ENCODE measurements at regions not wholly inside any gene's neighbourhood (a gene's known extent, or its start where the extent isn't known, plus 50 kb on each side); places are given as distances from the start of the nearest gene placed in this dataset.

GRCh38 chr5:163586531-163586956 is 81.1 kb downstream of the MAT2B start:
- no peak for DNase-seq
- Histone ChIP-seq H3K79me2 (ENCODE audit: control insufficient read depth, insufficient read depth, low read length, poor library complexity) (no peaks in the 10 kb centered on the region), H3K27ac (ENCODE audit: low read depth, low read length) (no peak overlapping the region), H3K9ac (ENCODE audit: low read length) (no peak overlapping the region), H3K27me3 (ENCODE audit: insufficient read depth, low read length) (no peaks in the 10 kb centered on the region), H4K12ac (ENCODE audit: low read depth, low read length) (no peak overlapping the region), H3K9me3 (ENCODE audit: insufficient read depth, low read depth, low read length) (no peaks in the 10 kb centered on the region), H3K36me3 (ENCODE audit: control insufficient read depth in 1 of 2, insufficient read depth in 2 of 2, low read length in 2 of 2) (no peaks in the 10 kb centered on the region), H3K14ac (ENCODE audit: low read length) (no peak overlapping the region), H3K4me2 (ENCODE audit: low read length) (no peak overlapping the region), H2BK5ac (ENCODE audit: low read depth, low read length, poor library complexity) (no peak overlapping the region), H3K23ac (ENCODE audit: low read length) (no peak overlapping the region), H3K18ac (ENCODE audit: low read length) (no peak overlapping the region), H3K4me1 (ENCODE audit: control insufficient read depth in 1 of 2, insufficient read depth in 2 of 2, low read length in 2 of 2) (no peaks in the 10 kb centered on the region), H2BK120ac (ENCODE audit: insufficient read depth, low read length, poor library complexity) (no peak overlapping the region), H3K79me1 (ENCODE audit: low read length) (no peaks in the 10 kb centered on the region), H3K4me3 (ENCODE audit: low read depth, low read length) (no peak overlapping the region), H3K4ac (ENCODE audit: low read depth, low read length) (no peak overlapping the region), H2BK12ac (ENCODE audit: low read length) (no peak overlapping the region), H4K8ac (ENCODE audit: low read depth, low read length) (no peak overlapping the region), H2AK5ac (ENCODE audit: low read length) (no peak overlapping the region), H2AFZ (ENCODE audit: insufficient read depth, low read length, poor library complexity) (no peak overlapping the region), H4K91ac (ENCODE audit: low read depth, low read length) (no peak overlapping the region)
- WGBS (ENCODE audit: extremely low coverage, insufficient coverage, insufficient read length), result no CpG with 5 or more reads among the region's 2 CpGs

- no peak for DNase-seq
- Histone ChIP-seq H2AFZ (ENCODE audit: insufficient read depth, low read length, poor library complexity) (no peak overlapping the region), H3K23ac (ENCODE audit: low read length) (no peak overlapping the region), H2AK5ac (ENCODE audit: low read length) (no peak overlapping the region), H4K91ac (ENCODE audit: low read depth, low read length) (no peak overlapping the region), H4K12ac (ENCODE audit: low read depth, low read length) (no peak overlapping the region), H3K4me3 (ENCODE audit: low read depth, low read length) (no peak overlapping the region), H3K18ac (ENCODE audit: low read length) (no peak overlapping the region), H3K14ac (ENCODE audit: low read length) (no peak overlapping the region), H3K79me2 (ENCODE audit: control insufficient read depth, insufficient read depth, low read length, poor library complexity) (no peaks in the 10 kb centered on the region), H3K4me2 (ENCODE audit: low read length) (no peak overlapping the region), H3K4ac (ENCODE audit: low read depth, low read length) (no peak overlapping the region), H3K9me3 (ENCODE audit: insufficient read depth, low read depth, low read length) (no peaks in the 10 kb centered on the region), H2BK120ac (ENCODE audit: insufficient read depth, low read length, poor library complexity) (no peak overlapping the region), H3K36me3 (ENCODE audit: control insufficient read depth in 1 of 2, insufficient read depth in 2 of 2, low read length in 2 of 2) (no peaks in the 10 kb centered on the region), H3K9ac (ENCODE audit: low read length) (no peak overlapping the region), H4K8ac (ENCODE audit: low read depth, low read length) (no peak overlapping the region), H3K27ac (ENCODE audit: low read depth, low read length) (no peak overlapping the region), H3K79me1 (ENCODE audit: low read length) (no peaks in the 10 kb centered on the region), H2BK5ac (ENCODE audit: low read depth, low read length, poor library complexity) (no peak overlapping the region), H2BK12ac (ENCODE audit: low read length) (no peak overlapping the region), H3K27me3 (ENCODE audit: insufficient read depth, low read length) (no peaks in the 10 kb centered on the region), H3K4me1 (ENCODE audit: control insufficient read depth in 1 of 2, insufficient read depth in 2 of 2, low read length in 2 of 2) (no peaks in the 10 kb centered on the region)
- no CpG with 5 or more reads among the region's 3 CpGs for WGBS (ENCODE audit: extremely low coverage, insufficient coverage, insufficient read length)
These were observed 89.5 kb downstream of the MAT2B start for GRCh38 chr5:163594951-163595350.

GRCh38 chr5:163595932-163596607 is 90.7 kb downstream of the MAT2B start:
- no peak overlapping the region for H2AK5ac ChIP-seq (ENCODE audit: low read length)
- H4K8ac ChIP-seq (ENCODE audit: low read depth, low read length), result no peak overlapping the region
- no peak overlapping the region for H3K9ac ChIP-seq (ENCODE audit: low read length)
- H4K91ac ChIP-seq (ENCODE audit: low read depth, low read length), result no peak overlapping the region
- H2BK12ac ChIP-seq (ENCODE audit: low read length), result no peak overlapping the region
- WGBS (ENCODE audit: extremely low coverage, insufficient coverage, insufficient read length), result no CpG with 5 or more reads among the region's 6 CpGs
- no peaks in the 10 kb centered on the region for H3K27me3 ChIP-seq (ENCODE audit: insufficient read depth, low read length)
- no peak overlapping the region for H3K4me3 ChIP-seq (ENCODE audit: low read depth, low read length)
- H3K4ac ChIP-seq (ENCODE audit: low read depth, low read length), result no peak overlapping the region
- no peak overlapping the region for H3K18ac ChIP-seq (ENCODE audit: low read length)
- no peak overlapping the region for H3K23ac ChIP-seq (ENCODE audit: low read length)
- H3K14ac ChIP-seq (ENCODE audit: low read length), result no peak overlapping the region
- H3K4me2 ChIP-seq (ENCODE audit: low read length), result no peak overlapping the region
- H3K27ac ChIP-seq (ENCODE audit: low read depth, low read length), result no peak overlapping the region
- no peaks in the 10 kb centered on the region for H3K79me2 ChIP-seq (ENCODE audit: control insufficient read depth, insufficient read depth, low read length, poor library complexity)
- H2BK120ac ChIP-seq (ENCODE audit: insufficient read depth, low read length, poor library complexity), result no peak overlapping the region
- no peaks in the 10 kb centered on the region for H3K36me3 ChIP-seq (ENCODE audit: control insufficient read depth in 1 of 2, insufficient read depth in 2 of 2, low read length in 2 of 2)
- H4K12ac ChIP-seq (ENCODE audit: low read depth, low read length), result no peak overlapping the region
- no peak overlapping the region for H2BK5ac ChIP-seq (ENCODE audit: low read depth, low read length, poor library complexity)
- no peak for DNase-seq
- no peaks in the 10 kb centered on the region for H3K4me1 ChIP-seq (ENCODE audit: control insufficient read depth in 1 of 2, insufficient read depth in 2 of 2, low read length in 2 of 2)
- no peaks in the 10 kb centered on the region for H3K79me1 ChIP-seq (ENCODE audit: low read length)
- H2AFZ ChIP-seq (ENCODE audit: insufficient read depth, low read length, poor library complexity), result no peak overlapping the region
- H3K9me3 ChIP-seq (ENCODE audit: insufficient read depth, low read depth, low read length), result no peaks in the 10 kb centered on the region

GRCh38 chr5:163596608-163597315 is 91.3 kb downstream of the MAT2B start:
- DNase-seq, result no peak
- H2AFZ ChIP-seq (ENCODE audit: insufficient read depth, low read length, poor library complexity), result no peak overlapping the region
- no peak overlapping the region for H3K4me3 ChIP-seq (ENCODE audit: low read depth, low read length)
- H3K4me2 ChIP-seq (ENCODE audit: low read length), result no peak overlapping the region
- no peaks in the 10 kb centered on the region for H3K27me3 ChIP-seq (ENCODE audit: insufficient read depth, low read length)
- H4K91ac ChIP-seq (ENCODE audit: low read depth, low read length), result no peak overlapping the region
- no peaks in the 10 kb centered on the region for H3K4me1 ChIP-seq (ENCODE audit: control insufficient read depth in 1 of 2, insufficient read depth in 2 of 2, low read length in 2 of 2)
- no peaks in the 10 kb centered on the region for H3K9me3 ChIP-seq (ENCODE audit: insufficient read depth, low read depth, low read length)
- H3K9ac ChIP-seq (ENCODE audit: low read length), result no peak overlapping the region
- H2BK12ac ChIP-seq (ENCODE audit: low read length), result no peak overlapping the region
- no peak overlapping the region for H2BK120ac ChIP-seq (ENCODE audit: insufficient read depth, low read length, poor library complexity)
- no peak overlapping the region for H3K4ac ChIP-seq (ENCODE audit: low read depth, low read length)
- H3K23ac ChIP-seq (ENCODE audit: low read length), result no peak overlapping the region
- H4K8ac ChIP-seq (ENCODE audit: low read depth, low read length), result no peak overlapping the region
- H3K36me3 ChIP-seq (ENCODE audit: control insufficient read depth in 1 of 2, insufficient read depth in 2 of 2, low read length in 2 of 2), result no peaks in the 10 kb centered on the region
- H3K79me2 ChIP-seq (ENCODE audit: control insufficient read depth, insufficient read depth, low read length, poor library complexity), result no peaks in the 10 kb centered on the region
- no peak overlapping the region for H2AK5ac ChIP-seq (ENCODE audit: low read length)
- no peaks in the 10 kb centered on the region for H3K79me1 ChIP-seq (ENCODE audit: low read length)
- no peak overlapping the region for H4K12ac ChIP-seq (ENCODE audit: low read depth, low read length)
- no peak overlapping the region for H3K18ac ChIP-seq (ENCODE audit: low read length)
- no peak overlapping the region for H2BK5ac ChIP-seq (ENCODE audit: low read depth, low read length, poor library complexity)
- H3K27ac ChIP-seq (ENCODE audit: low read depth, low read length), result no peak overlapping the region
- no CpG with 5 or more reads among the region's 5 CpGs for WGBS (ENCODE audit: extremely low coverage, insufficient coverage, insufficient read length)
- no peak overlapping the region for H3K14ac ChIP-seq (ENCODE audit: low read length)

All from trophoblast cell (in vitro differentiated cells and primary cell).